Tibial artery (tissue), 4 donors: ENCODE measurements at regions not wholly inside any gene's neighbourhood (a gene's known extent, or its start where the extent isn't known, plus 50 kb on each side); places are given as distances from the start of the nearest gene placed in this dataset.

Experiments
- DNase-seq, 2 donors: peaks; one replicate each; pipeline ENCODE4 v3.0.0-alpha.2; 2019
- H3K27ac ChIP-seq, 2 donors: fragments of 200-600 bp; sonication (generic) in 1 of 2; 1 replicate in 1 of 2; 2 replicates in 1 of 2; pipeline ENCODE4 v1.5.1; 2018 to 2019; ENCODE audit warnings: mild to moderate bottlenecking in 1 of 2
- H3K27me3 ChIP-seq, 2 donors: fragments of 200-600 bp; sonication (generic) in 1 of 2; one replicate each; pipeline versions ENCODE4 v1.5.1 to v1.6.0; 2016 to 2019
- H3K36me3 ChIP-seq, 3 donors: fragments of 200-600 bp; sonication (generic) in 2 of 3; one replicate each; pipeline ENCODE4 v1.5.1; 2016 to 2019; ENCODE audit warnings: mild to moderate bottlenecking in 2 of 3
- H3K4me1 ChIP-seq, 4 donors: fragments of 200-600 bp; sonication (generic) in 2 of 4; 1 replicate in 3 of 4; 2 replicates in 1 of 4; pipeline ENCODE4 v1.5.1; 2016 to 2019
- H3K4me3 ChIP-seq, 2 donors: fragments of 200-600 bp; sonication (generic) in 1 of 2; 1 replicate in 1 of 2; 2 replicates in 1 of 2; pipeline ENCODE4 v1.5.1; 2018 to 2019; ENCODE audit warnings: mild to moderate bottlenecking in 2 of 2
- H3K9me3 ChIP-seq, 3 donors: fragments of 200-600 bp; sonication (generic) in 1 of 3; one replicate each; pipeline ENCODE4 v1.5.1; 2016 to 2019
- intact Hi-C: fragments of 100-400 bp; cut with DNase I; formaldehyde crosslinking; loops from one replicate; pipeline ENCODE4 v1.15.0; 2023; ENCODE audit warnings: low total_unique reads
- TF ChIP-seq, protein P1 (sequence below), 2 experiments: fragments of 200-600 bp in 1 of 2; fragments of 450-650 bp in 1 of 2; IDR thresholded peaks; one replicate each; pipeline ENCODE4 v1.5.1; 2017 to 2019; ENCODE audit warnings: antibody characterized with exemption in 2 of 2, mild to moderate bottlenecking in 1 of 2, moderate library complexity in 1 of 2

- Histone ChIP-seq H3K9me3 (no peaks in the 10 kb centered on the region), H3K27ac (no peak overlapping the region), H3K4me3 (no peak overlapping the region), H3K36me3 (no peaks in the 10 kb centered on the region), H3K27me3 (no peaks in the 10 kb centered on the region), H3K4me1 (no peaks in the 10 kb centered on the region)
- DNase-seq: no peak
- intact Hi-C loops: no loop called here
- TF ChIP-seq, protein P1, sequence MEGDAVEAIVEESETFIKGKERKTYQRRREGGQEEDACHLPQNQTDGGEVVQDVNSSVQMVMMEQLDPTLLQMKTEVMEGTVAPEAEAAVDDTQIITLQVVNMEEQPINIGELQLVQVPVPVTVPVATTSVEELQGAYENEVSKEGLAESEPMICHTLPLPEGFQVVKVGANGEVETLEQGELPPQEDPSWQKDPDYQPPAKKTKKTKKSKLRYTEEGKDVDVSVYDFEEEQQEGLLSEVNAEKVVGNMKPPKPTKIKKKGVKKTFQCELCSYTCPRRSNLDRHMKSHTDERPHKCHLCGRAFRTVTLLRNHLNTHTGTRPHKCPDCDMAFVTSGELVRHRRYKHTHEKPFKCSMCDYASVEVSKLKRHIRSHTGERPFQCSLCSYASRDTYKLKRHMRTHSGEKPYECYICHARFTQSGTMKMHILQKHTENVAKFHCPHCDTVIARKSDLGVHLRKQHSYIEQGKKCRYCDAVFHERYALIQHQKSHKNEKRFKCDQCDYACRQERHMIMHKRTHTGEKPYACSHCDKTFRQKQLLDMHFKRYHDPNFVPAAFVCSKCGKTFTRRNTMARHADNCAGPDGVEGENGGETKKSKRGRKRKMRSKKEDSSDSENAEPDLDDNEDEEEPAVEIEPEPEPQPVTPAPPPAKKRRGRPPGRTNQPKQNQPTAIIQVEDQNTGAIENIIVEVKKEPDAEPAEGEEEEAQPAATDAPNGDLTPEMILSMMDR (IDR thresholded peaks at IDR 0.05): no peak
Measured at GRCh38 chr2:84052043-84052442, 407.0 kb downstream of the SUCLG1 start.

- Histone ChIP-seq H3K27ac (no peak overlapping the region), H3K9me3 (no peaks in the 10 kb centered on the region), H3K4me1 (no peaks in the 10 kb centered on the region), H3K27me3 (no peaks in the 10 kb centered on the region), H3K36me3 (no peaks in the 10 kb centered on the region), H3K4me3 (no peak overlapping the region)
- intact Hi-C loops: no loop called here
- no peak for DNase-seq
- TF ChIP-seq, protein P1 (IDR thresholded peaks at IDR 0.05): no peak
Measured at GRCh38 chr2:84048964-84049363, 410.1 kb downstream of the SUCLG1 start.

DNA sequence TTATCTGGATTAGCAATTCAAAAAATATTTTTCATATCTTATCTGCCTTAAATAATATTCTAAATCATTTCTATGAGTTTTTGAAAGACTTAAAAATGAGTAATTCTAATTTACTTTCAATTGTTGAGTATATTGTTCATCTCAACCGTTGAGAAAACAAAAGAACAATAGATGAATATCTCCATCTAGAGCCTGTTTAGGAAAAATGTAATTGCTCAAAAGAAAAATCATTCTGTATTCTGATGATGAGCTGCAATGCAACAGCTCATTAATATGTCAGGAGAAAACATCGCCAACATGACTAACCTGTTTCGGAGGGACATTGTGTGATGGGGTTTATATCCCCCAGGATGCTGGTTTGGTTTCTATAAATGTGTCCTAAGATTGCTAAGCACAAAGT, 417.6 kb downstream of the SUCLG1 start:
- no peak overlapping the region for H3K4me3 ChIP-seq
- TF ChIP-seq, protein P1 (IDR thresholded peaks at IDR 0.05): no peak
- H3K27ac ChIP-seq: no peak overlapping the region
- no peaks in the 10 kb centered on the region for H3K36me3 ChIP-seq
- intact Hi-C loops: no loop called here
- H3K4me1 ChIP-seq: no peaks in the 10 kb centered on the region
- DNase-seq: no peak
- H3K27me3 ChIP-seq: no peaks in the 10 kb centered on the region
- no peaks in the 10 kb centered on the region for H3K9me3 ChIP-seq

DNA sequence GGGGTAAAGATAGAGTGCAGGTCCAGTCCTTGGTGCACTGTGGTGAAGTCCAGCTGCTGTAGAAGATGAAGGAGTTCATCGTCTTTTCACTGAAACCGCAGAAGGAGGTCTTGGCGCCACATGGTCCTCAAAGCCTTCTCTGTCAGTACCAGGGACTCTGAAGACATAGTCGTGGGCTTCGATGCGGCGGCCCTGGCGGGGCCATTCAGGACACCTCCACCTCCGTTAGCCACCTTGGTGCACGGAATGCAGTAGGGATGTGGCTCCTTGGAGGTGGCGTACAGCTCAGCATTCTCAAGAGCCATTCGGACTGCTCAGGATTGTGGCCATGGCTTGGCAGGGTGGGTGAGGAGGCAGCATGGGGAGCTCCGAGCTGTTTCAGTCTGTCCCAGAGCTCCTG, 418.8 kb downstream of the SUCLG1 start:
- H3K27me3 ChIP-seq: no peaks in the 10 kb centered on the region
- DNase-seq: no peak
- TF ChIP-seq, protein P1 (IDR thresholded peaks at IDR 0.05): no peak
- H3K36me3 ChIP-seq: no peaks in the 10 kb centered on the region
- intact Hi-C loops: no loop called here
- H3K4me1 ChIP-seq: no peaks in the 10 kb centered on the region
- H3K4me3 ChIP-seq: no peak overlapping the region
- no peaks in the 10 kb centered on the region for H3K9me3 ChIP-seq
- H3K27ac ChIP-seq: no peak overlapping the region

DNA sequence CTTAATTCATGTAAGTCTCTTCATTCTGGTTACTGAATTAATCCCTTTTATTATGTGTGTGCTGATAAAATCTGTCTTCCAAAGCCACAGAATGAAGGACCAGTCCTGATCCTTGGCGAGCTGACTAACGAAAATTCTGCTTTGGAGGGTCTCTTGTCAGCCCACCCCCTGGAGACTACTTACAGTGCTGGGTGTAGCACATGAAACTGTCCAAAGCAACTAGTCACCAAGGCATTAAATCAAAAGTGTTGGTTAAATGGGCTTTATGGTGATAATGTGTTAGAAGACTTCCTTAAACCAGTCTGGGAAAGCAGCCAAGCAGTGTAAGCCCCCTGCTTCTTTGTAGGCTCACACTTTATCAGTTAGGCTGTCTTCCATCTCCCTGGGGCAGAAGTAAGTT, 420.2 kb downstream of the SUCLG1 start:
- H3K36me3 ChIP-seq: no peaks in the 10 kb centered on the region
- no peaks in the 10 kb centered on the region for H3K4me1 ChIP-seq
- no peak overlapping the region for H3K27ac ChIP-seq
- no peaks in the 10 kb centered on the region for H3K9me3 ChIP-seq
- no peaks in the 10 kb centered on the region for H3K27me3 ChIP-seq
- DNase-seq: no peak
- TF ChIP-seq, protein P1 (IDR thresholded peaks at IDR 0.05): no peak
- no peak overlapping the region for H3K4me3 ChIP-seq
- intact Hi-C loops: no loop called here

- Histone ChIP-seq H3K4me1 (no peaks in the 10 kb centered on the region), H3K27me3 (no peaks in the 10 kb centered on the region), H3K36me3 (no peaks in the 10 kb centered on the region), H3K4me3 (no peak overlapping the region), H3K9me3 (no peaks in the 10 kb centered on the region), H3K27ac (no peak overlapping the region)
- DNase-seq: no peak
- intact Hi-C loops: no loop called here
- TF ChIP-seq, protein P1 (IDR thresholded peaks at IDR 0.05): no peak
Measured at GRCh38 chr2:84033347-84033974, 425.6 kb downstream of the SUCLG1 start.
